ENCODE measurements at regions not wholly inside any gene's neighbourhood (a gene's known extent, or its start where the extent isn't known, plus 50 kb on each side); places are given as distances from the start of the nearest gene placed in this dataset.

- no peak overlapping the region for H4K5ac ChIP-seq (ENCODE audit: insufficient read length, low read depth, low read length)
- no peak overlapping the region for H4K8ac ChIP-seq (replicated peaks; ENCODE audit: insufficient read length, low read depth, low read length)
- no peak overlapping the region for H3K4me3 Mint-ChIP-seq
- no peak overlapping the region for H4K91ac ChIP-seq (ENCODE audit: insufficient read length, low read depth, low read length)
- no peak overlapping the region for H2AK5ac ChIP-seq (ENCODE audit: insufficient read length, low read length)
- H3K9ac ChIP-seq (ENCODE audit: extremely low read depth, insufficient read length, low read length) = no peak overlapping the region
- H3K56ac ChIP-seq (ENCODE audit: insufficient read length, low read depth, low read length) = no peak overlapping the region
- no peaks in the 10 kb centered on the region for H4K20me1 ChIP-seq (ENCODE audit: control insufficient read depth, insufficient read depth, insufficient read length)
- no peaks in the 10 kb centered on the region for H3K79me2 ChIP-seq (ENCODE audit: insufficient read depth, low read length)
- no peak overlapping the region for H3K18ac ChIP-seq (ENCODE audit: insufficient read length, low read depth, low read length)
- no peak overlapping the region for H3T11ph ChIP-seq (ENCODE audit: low read length)
- H3K27me3 Mint-ChIP-seq (ENCODE audit: low read depth) = no peaks in the 10 kb centered on the region
- H3K27ac ChIP-seq (ENCODE audit: insufficient read length, low read depth, low read length) = no peak overlapping the region
- no peak overlapping the region for H3K4me2 ChIP-seq (ENCODE audit: insufficient read depth, insufficient read length, low read length)
- no peaks in the 10 kb centered on the region for H3K9me3 Mint-ChIP-seq
- H3K14ac ChIP-seq (ENCODE audit: insufficient read depth, low read length) = no peak overlapping the region
- no peaks in the 10 kb centered on the region for H3K9me3 ChIP-seq (ENCODE audit: control insufficient read depth, low read depth, low read length)
- H3K79me1 ChIP-seq (ENCODE audit: insufficient read depth, low read depth, low read length, poor library complexity, severe bottlenecking) = no peaks in the 10 kb centered on the region
- no peak overlapping the region for H2AFZ ChIP-seq (ENCODE audit: low read length)
- no peak overlapping the region for H2BK15ac ChIP-seq (ENCODE audit: low read depth, low read length)
- no peak overlapping the region for H2BK120ac ChIP-seq (ENCODE audit: low read depth, low read length, poor library complexity, severe bottlenecking)
- no peak overlapping the region for H3K4ac ChIP-seq (ENCODE audit: low read depth, low read length)
- H3K23ac ChIP-seq (ENCODE audit: insufficient read length, low read depth, low read length) = no peak overlapping the region
- H3K4me1 Mint-ChIP-seq = no peaks in the 10 kb centered on the region
- H3K4me1 ChIP-seq (ENCODE audit: insufficient read depth, low read length) = no peaks in the 10 kb centered on the region
- DNase-seq = no peak
- TF ChIP-seq CTCF (conservative IDR thresholded peaks at IDR 0.05) = no peak
- no peaks in the 10 kb centered on the region for H3K27me3 ChIP-seq (ENCODE audit: insufficient read depth, low read length)
- no peak overlapping the region for H2BK5ac ChIP-seq (ENCODE audit: insufficient read length, low read length)
- H2BK12ac ChIP-seq (ENCODE audit: insufficient read length, low read depth, low read length) = no peak overlapping the region
- H2BK20ac ChIP-seq (ENCODE audit: low read depth, low read length, poor library complexity, severe bottlenecking) = no peak overlapping the region
- no peak overlapping the region for H3K27ac Mint-ChIP-seq
- no CpG with 5 or more reads among the region's 2 CpGs for WGBS (ENCODE audit: extremely low coverage, insufficient read length, low lambda C conversion rate)
- no peaks in the 10 kb centered on the region for H3K23me2 ChIP-seq (ENCODE audit: insufficient read length, low read depth, low read length, poor library complexity, severe bottlenecking)
- H3K36me3 Mint-ChIP-seq (ENCODE audit: insufficient read depth in 1 of 3, low read depth in 3 of 3) = no peaks in the 10 kb centered on the region
Observed at GRCh38 chr13:107157271-107157670, 589.3 kb upstream of the ARGLU1 start.

All from H9 (cell line).